HepG2 (cell line): ENCODE measurements at regions not wholly inside any gene's neighbourhood (a gene's known extent, or its start where the extent isn't known, plus 50 kb on each side); places are given as distances from the start of the nearest gene placed in this dataset.

ENCODE experiments used
- DNMT3B ChIP-seq: conservative IDR thresholded peaks from 2 replicates; pipeline ENCODE4 v1.6.1; 2016; ENCODE audit warnings: missing biosample characterization, control low read depth
- IKZF1 ChIP-seq: fragments of 450-650 bp; IDR thresholded peaks from 2 replicates; pipeline ENCODE4 v1.7.1; 2016
- NFE2L2 ChIP-seq: fragments of 150-350 bp; IDR thresholded peaks from 2 replicates; pipeline ENCODE4 v1.6.1; 2014; ENCODE audit warnings: low read length
- YY1 ChIP-seq: IDR thresholded peaks from 2 replicates; pipeline ENCODE4 v1.6.1; 2011; ENCODE audit warnings: low read length, low read depth, moderate library complexity, mild to moderate bottlenecking; ENCODE audit not compliant: insufficient read depth, insufficient replicate concordance
- ZC3H4 ChIP-seq: sonication (generic); formaldehyde crosslinking; IDR thresholded peaks from 2 replicates; pipeline ENCODE4 v1.4.0; 2020; ENCODE audit warnings: missing genetic modification reagents, borderline replicate concordance
- ZNF674 ChIP-seq: sonication (generic); formaldehyde crosslinking; IDR thresholded peaks from 2 replicates; pipeline ENCODE4 v1.5.0; 2020; ENCODE audit warnings: low read depth, mild to moderate bottlenecking, missing genetic modification reagents
- TF ChIP-seq, protein P1 (sequence below): sonication (generic); formaldehyde crosslinking; IDR thresholded peaks from 2 replicates; pipeline ENCODE4 v1.5.0; 2020; ENCODE audit warnings: mild to moderate bottlenecking, missing genetic modification reagents, moderate library complexity

DNA sequence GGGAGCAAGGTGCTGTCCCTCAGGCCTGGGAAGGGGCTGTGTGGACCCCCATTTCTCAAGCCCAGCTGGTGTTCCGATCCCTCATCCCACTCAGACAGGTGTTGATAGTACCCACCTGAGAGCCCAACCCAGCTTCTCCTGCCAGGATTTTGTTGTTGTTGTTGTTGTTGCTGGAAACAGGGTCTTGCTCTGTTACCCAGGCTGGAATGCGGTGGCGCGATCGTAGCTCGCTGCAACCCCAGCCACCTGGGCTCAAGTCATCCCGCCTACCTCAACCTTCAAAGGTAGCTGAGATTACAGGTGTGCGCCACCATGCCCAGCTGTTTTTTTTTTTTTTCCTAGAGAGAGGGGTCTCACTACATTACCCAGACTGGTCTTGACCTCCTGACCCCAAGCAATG, 209.9 kb downstream of the PHETA1 start:
- TF ChIP-seq IKZF1 (no peak), YY1 (no peak), DNMT3B (CRISPR knock-in tag) (no peak), NFE2L2 (no peak), ZC3H4 (CRISPR knock-in tag) (no peak), ZNF674 (no peak)
- TF ChIP-seq, protein P1, sequence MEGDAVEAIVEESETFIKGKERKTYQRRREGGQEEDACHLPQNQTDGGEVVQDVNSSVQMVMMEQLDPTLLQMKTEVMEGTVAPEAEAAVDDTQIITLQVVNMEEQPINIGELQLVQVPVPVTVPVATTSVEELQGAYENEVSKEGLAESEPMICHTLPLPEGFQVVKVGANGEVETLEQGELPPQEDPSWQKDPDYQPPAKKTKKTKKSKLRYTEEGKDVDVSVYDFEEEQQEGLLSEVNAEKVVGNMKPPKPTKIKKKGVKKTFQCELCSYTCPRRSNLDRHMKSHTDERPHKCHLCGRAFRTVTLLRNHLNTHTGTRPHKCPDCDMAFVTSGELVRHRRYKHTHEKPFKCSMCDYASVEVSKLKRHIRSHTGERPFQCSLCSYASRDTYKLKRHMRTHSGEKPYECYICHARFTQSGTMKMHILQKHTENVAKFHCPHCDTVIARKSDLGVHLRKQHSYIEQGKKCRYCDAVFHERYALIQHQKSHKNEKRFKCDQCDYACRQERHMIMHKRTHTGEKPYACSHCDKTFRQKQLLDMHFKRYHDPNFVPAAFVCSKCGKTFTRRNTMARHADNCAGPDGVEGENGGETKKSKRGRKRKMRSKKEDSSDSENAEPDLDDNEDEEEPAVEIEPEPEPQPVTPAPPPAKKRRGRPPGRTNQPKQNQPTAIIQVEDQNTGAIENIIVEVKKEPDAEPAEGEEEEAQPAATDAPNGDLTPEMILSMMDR, result no peak
